Transverse colon (tissue), 4 donors: ENCODE measurements at regions not wholly inside any gene's neighbourhood (a gene's known extent, or its start where the extent isn't known, plus 50 kb on each side); places are given as distances from the start of the nearest gene placed in this dataset.

Experiments used
- CTCF ChIP-seq, 5 experiments: fragments of 200-600 bp in 3 of 5; fragments of 450-650 bp in 2 of 5; sonication (generic) in 3 of 5; IDR thresholded peaks; 1 replicate in 2 of 5; 2 replicates in 3 of 5; pipeline ENCODE4 v1.5.1; 2016 to 2017; ENCODE audit warnings: antibody characterized with exemption in 5 of 5, inconsistent platforms in 3 of 5, mild to moderate bottlenecking in 2 of 5, moderate library complexity in 1 of 5
- EP300 ChIP-seq: sonication (generic); formaldehyde crosslinking; IDR thresholded peaks from one replicate; pipeline ENCODE4 v1.6.1; 2017; ENCODE audit warnings: antibody characterized with exemption, low read depth
- POLR2A ChIP-seq: fragments of 450-650 bp; IDR thresholded peaks from one replicate; pipeline ENCODE4 v1.6.1; 2016; ENCODE audit warnings: antibody characterized with exemption, mild to moderate bottlenecking, moderate library complexity
- POLR2AphosphoS5 ChIP-seq, 3 donors: sonication (generic); formaldehyde crosslinking; IDR thresholded peaks; one replicate each; pipeline ENCODE4 v1.6.1; 2016; ENCODE audit warnings: antibody characterized with exemption in 3 of 3

- TF ChIP-seq POLR2A (no peak), CTCF (IDR thresholded peaks at IDR 0.05) (no peak), POLR2AphosphoS5 (IDR thresholded peaks at IDR 0.05) (no peak), EP300 (no peak)
Measured at GRCh38 chr7:13802651-13803050, 186.8 kb downstream of the ETV1 start.
